CD4-positive, alpha-beta T cell (primary cell): ENCODE measurements at regions not wholly inside any gene's neighbourhood (a gene's known extent, or its start where the extent isn't known, plus 50 kb on each side); places are given as distances from the start of the nearest gene placed in this dataset.

Experiments used
- ATAC-seq: fragments of 200-7000 bp; cut with Tn5 transposase; one replicate; pipeline ENCODE4 v1.10.0; 2022; ENCODE audit warnings: mild to moderate bottlenecking; ENCODE audit not compliant: poor library complexity
- CTCF ChIA-PET: fragments of 350-600 bp; sonication (Branson Sonifier 250); formaldehyde crosslinking; loops from one replicate; lab custom pipeline; 2021; ENCODE audit warnings: antibody characterized with exemption, inconsistent platforms; lab: Charles Lee
- POLR2A ChIA-PET: fragments of 350-600 bp; sonication (Branson Sonifier 250); formaldehyde crosslinking; loops from one replicate; lab custom pipeline; 2021; ENCODE audit warnings: antibody characterized with exemption, inconsistent platforms; lab: Charles Lee
- DNase-seq, 14 experiments: peaks; one replicate each; pipeline ENCODE4 v3.0.0-alpha.2; 2013 to 2020; ENCODE audit warnings: mixed read lengths in 2 of 14
- H3K27ac ChIP-seq, 2 donors: one replicate each; pipeline versions ENCODE4 v1.5.1 to v1.7.0; 2013; ENCODE audit warnings: low read length in 2 of 2, low read depth in 1 of 2, mild to moderate bottlenecking in 1 of 2
- H3K27me3 ChIP-seq, 2 experiments: 1 replicate in 1 of 2; 2 replicates in 1 of 2; pipeline versions ENCODE4 v1.6.1 to v1.7.0; 2013; ENCODE audit warnings: low read length in 2 of 2, control low read depth in 1 of 2, mild to moderate bottlenecking in 1 of 2, moderate library complexity in 1 of 2; ENCODE audit not compliant: insufficient read depth in 2 of 2, control insufficient read depth in 1 of 2
- H3K36me3 ChIP-seq: one replicate; pipeline ENCODE4 v1.6.1; 2013; ENCODE audit warnings: low read length, control low read depth; ENCODE audit not compliant: insufficient read depth
- H3K4me1 ChIP-seq: one replicate; pipeline ENCODE4 v1.6.1; 2013; ENCODE audit warnings: low read length, control low read depth; ENCODE audit not compliant: insufficient read depth
- H3K4me3 ChIP-seq: one replicate; pipeline ENCODE4 v1.5.1; 2013; ENCODE audit warnings: mild to moderate bottlenecking, low read length, moderate library complexity
- H3K9me3 ChIP-seq, 2 experiments: 1 replicate in 1 of 2; 2 replicates in 1 of 2; pipeline versions ENCODE4 v1.6.1 to v1.7.0; 2013; ENCODE audit warnings: low read length in 2 of 2, mild to moderate bottlenecking in 2 of 2, control low read depth in 1 of 2, moderate library complexity in 1 of 2; ENCODE audit not compliant: control insufficient read depth in 1 of 2, insufficient read depth in 1 of 2
- H3K27ac Mint-ChIP-seq: one replicate; pipeline ENCODE4 v1.8.0; 2020; ENCODE audit warnings: mixed read lengths
- H3K27me3 Mint-ChIP-seq: one replicate; pipeline ENCODE4 v1.8.0; 2021; ENCODE audit warnings: mixed read lengths
- H3K36me3 Mint-ChIP-seq: one replicate; pipeline ENCODE4 v1.8.0; 2021; ENCODE audit warnings: low read depth, mixed read lengths
- H3K4me1 Mint-ChIP-seq: one replicate; pipeline ENCODE4 v1.8.0; 2021; ENCODE audit warnings: low read depth, mixed read lengths
- H3K4me3 Mint-ChIP-seq: one replicate; pipeline ENCODE4 v1.8.0; 2020; ENCODE audit warnings: mild to moderate bottlenecking, mixed read lengths
- H3K9me3 Mint-ChIP-seq: one replicate; pipeline ENCODE4 v1.8.0; 2020; ENCODE audit warnings: mixed read lengths
- CTCF ChIP-seq: fragments of 200-600 bp; IDR thresholded peaks from one replicate; pipeline ENCODE4 v1.8.0; 2022; ENCODE audit warnings: antibody characterized with exemption, mild to moderate bottlenecking
- intact Hi-C, 2 experiments: fragments of 100-400 bp; cut with DNase I in 1 of 2; cut with micrococcal nuclease in 1 of 2; formaldehyde crosslinking; loops; one replicate each; pipeline versions ENCODE4 v1.15.1 to v1.9.0; 2023 to 2025; cut with DNase I, micrococcal nuclease

- Histone ChIP-seq H3K4me3 (no peak overlapping the region), H3K36me3 (no peaks in the 10 kb centered on the region), H3K27me3 (no peaks in the 10 kb centered on the region), H3K9me3 (no peaks in the 10 kb centered on the region), H3K4me1 (peaks cover 5% of the 10 kb centered on the region), H3K27ac (no peak overlapping the region)
- POLR2A ChIA-PET: interaction anchor here (0.5 kb wide), 1 partner anchor 299 kb away, joined by 3 read pairs; no protein-coding TSS in a partner anchor
- H3K36me3 Mint-ChIP-seq: no peaks in the 10 kb centered on the region
- H3K27me3 Mint-ChIP-seq: peaks cover 12% of the 10 kb centered on the region
- H3K4me1 Mint-ChIP-seq: peaks cover 11% of the 10 kb centered on the region
- intact Hi-C loops: no loop called here
- DNase-seq: no peak
- no peak overlapping the region for H3K27ac Mint-ChIP-seq
- ATAC-seq: no peak
- TF ChIP-seq CTCF: no peak
- no peak overlapping the region for H3K4me3 Mint-ChIP-seq
- CTCF ChIA-PET: no interaction called here
- H3K9me3 Mint-ChIP-seq: no peaks in the 10 kb centered on the region
Observed at GRCh38 chr11:13848031-13848430, 114.5 kb upstream of the SPON1 start.

GRCh38 chr11:13850231-13851005 lies 112.1 kb upstream of the SPON1 start:
- Histone ChIP-seq H3K4me1 (peaks cover 5% of the 10 kb centered on the region), H3K36me3 (no peaks in the 10 kb centered on the region), H3K9me3 (no peaks in the 10 kb centered on the region), H3K4me3 (no peak overlapping the region), H3K27ac (no peak overlapping the region), H3K27me3 (no peaks in the 10 kb centered on the region)
- H3K27me3 Mint-ChIP-seq: peaks cover 12% of the 10 kb centered on the region
- intact Hi-C loops: no loop called here
- H3K9me3 Mint-ChIP-seq: no peaks in the 10 kb centered on the region
- POLR2A ChIA-PET: interaction anchor here (1.9 kb wide), 1 partner anchor 19 kb away, joined by 6 read pairs; no protein-coding TSS in a partner anchor
- H3K36me3 Mint-ChIP-seq: no peaks in the 10 kb centered on the region
- DNase-seq (no peak), ATAC-seq (no peak)
- no peak for TF ChIP-seq CTCF
- peaks cover 11% of the 10 kb centered on the region for H3K4me1 Mint-ChIP-seq
- CTCF ChIA-PET: no interaction called here
- no peak overlapping the region for H3K4me3 Mint-ChIP-seq
- H3K27ac Mint-ChIP-seq: no peak overlapping the region

GRCh38 chr11:13851691-13852090 lies 110.8 kb upstream of the SPON1 start:
- no peak overlapping the region for H3K4me3 Mint-ChIP-seq
- peaks cover 11% of the 10 kb centered on the region for H3K4me1 Mint-ChIP-seq
- no peaks in the 10 kb centered on the region for H3K36me3 Mint-ChIP-seq
- no peak for TF ChIP-seq CTCF
- DNase-seq (no peak), ATAC-seq (no peak)
- no peaks in the 10 kb centered on the region for H3K36me3 ChIP-seq
- POLR2A ChIA-PET: interaction anchor here (1.9 kb wide), 1 partner anchor 17 kb away, joined by 6 read pairs; no protein-coding TSS in a partner anchor
- H3K27me3 ChIP-seq: no peaks in the 10 kb centered on the region
- H3K27ac ChIP-seq: no peak overlapping the region
- H3K9me3 ChIP-seq: no peaks in the 10 kb centered on the region
- no peak overlapping the region for H3K27ac Mint-ChIP-seq
- peaks cover 5% of the 10 kb centered on the region for H3K4me1 ChIP-seq
- no peaks in the 10 kb centered on the region for H3K9me3 Mint-ChIP-seq
- CTCF ChIA-PET: no interaction called here
- no peak overlapping the region for H3K4me3 ChIP-seq
- intact Hi-C loops: no loop called here
- H3K27me3 Mint-ChIP-seq: peaks cover 12% of the 10 kb centered on the region
